IPS-15b (cell line): ENCODE measurements at regions not wholly inside any gene's neighbourhood (a gene's known extent, or its start where the extent isn't known, plus 50 kb on each side); places are given as distances from the start of the nearest gene placed in this dataset.
"Not testable (repeated sequence)": the region's sequence is repeated elsewhere in the genome, so short reads cannot be mapped to it uniquely, and the experiment has no call there.

Experiments
- H3K27me3 ChIP-seq: one replicate; pipeline ENCODE4 v1.6.1; 2013; ENCODE audit warnings: low read length; ENCODE audit not compliant: control insufficient read depth, insufficient read depth
- H3K36me3 ChIP-seq: one replicate; pipeline ENCODE4 v1.6.1; 2013; ENCODE audit warnings: low read length; ENCODE audit not compliant: control insufficient read depth, insufficient read depth
- H3K4me1 ChIP-seq: one replicate; pipeline ENCODE4 v1.6.1; 2013; ENCODE audit warnings: mild to moderate bottlenecking, low read length; ENCODE audit not compliant: control insufficient read depth, insufficient read depth
- H3K4me3 ChIP-seq: one replicate; pipeline ENCODE4 v1.5.1; 2013; ENCODE audit warnings: low read depth, low read length
- H3K9ac ChIP-seq: one replicate; pipeline ENCODE4 v1.6.1; 2013; ENCODE audit warnings: low read depth, mild to moderate bottlenecking, low read length
- H3K9me3 ChIP-seq: one replicate; pipeline ENCODE4 v1.6.1; 2013; ENCODE audit warnings: mild to moderate bottlenecking, low read length; ENCODE audit not compliant: control insufficient read depth, insufficient read depth

- H3K9me3 ChIP-seq: no peaks in the 10 kb centered on the region
- peaks cover 19% of the 10 kb centered on the region for H3K27me3 ChIP-seq
- H3K9ac ChIP-seq: peak overlapping the region; percentile 37
- peak overlapping the region; percentile 67 for H3K4me3 ChIP-seq
- H3K36me3 ChIP-seq: no peaks in the 10 kb centered on the region
- H3K4me1 ChIP-seq: peaks cover 6% of the 10 kb centered on the region
Measured at GRCh38 chr13:24931450-24932251, 164.3 kb upstream of the PABPC3 start.

DNA sequence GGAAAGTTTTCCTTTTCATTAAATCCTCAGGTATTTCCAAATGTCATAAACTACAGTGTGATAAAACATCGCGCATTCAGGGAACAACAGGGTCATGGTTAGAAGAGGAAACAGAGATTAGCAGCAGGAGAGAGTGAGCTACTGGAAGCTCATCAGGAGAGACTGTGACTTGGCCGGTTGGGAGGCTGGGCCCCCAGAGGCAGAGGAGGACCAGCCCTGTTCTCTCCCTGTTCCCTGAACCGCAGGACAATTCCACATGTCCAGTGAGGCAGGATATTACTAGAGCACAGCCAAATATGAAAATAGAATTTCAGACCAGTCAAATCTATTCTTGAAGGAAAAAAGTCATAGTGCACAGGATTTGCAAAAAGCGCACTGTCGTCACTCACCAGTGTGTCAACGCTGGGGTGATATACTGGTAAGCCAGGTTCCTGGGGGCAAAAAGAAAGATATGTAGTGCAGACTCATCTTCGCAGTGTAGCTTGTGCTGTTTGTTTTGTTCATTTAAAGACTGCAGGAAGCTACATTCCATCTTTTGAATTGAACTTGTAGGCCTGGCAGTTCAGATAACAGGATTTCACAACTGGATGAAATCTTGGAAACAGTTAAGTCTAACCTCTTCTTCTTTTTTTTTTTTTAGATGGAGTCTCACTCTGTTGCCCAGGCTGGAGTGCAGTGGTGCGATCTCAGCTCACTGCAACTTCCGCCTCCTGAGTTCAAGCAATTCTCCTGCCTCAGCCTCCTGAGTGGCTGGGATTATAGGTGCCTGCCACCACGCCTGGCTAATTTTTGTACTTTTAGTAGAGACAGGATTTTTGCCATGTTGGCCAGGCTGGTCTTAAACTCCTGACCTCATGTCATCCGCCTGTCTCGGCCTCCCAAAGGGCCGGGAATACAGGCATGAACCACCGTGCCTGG, 162.6 kb upstream of the PABPC3 start:
- H3K9me3 ChIP-seq, H3K9ac ChIP-seq, H3K4me3 ChIP-seq, H3K4me1 ChIP-seq, H3K36me3 ChIP-seq: not testable (repeated sequence)
- H3K27me3 ChIP-seq: peaks cover 19% of the 10 kb centered on the region

DNA sequence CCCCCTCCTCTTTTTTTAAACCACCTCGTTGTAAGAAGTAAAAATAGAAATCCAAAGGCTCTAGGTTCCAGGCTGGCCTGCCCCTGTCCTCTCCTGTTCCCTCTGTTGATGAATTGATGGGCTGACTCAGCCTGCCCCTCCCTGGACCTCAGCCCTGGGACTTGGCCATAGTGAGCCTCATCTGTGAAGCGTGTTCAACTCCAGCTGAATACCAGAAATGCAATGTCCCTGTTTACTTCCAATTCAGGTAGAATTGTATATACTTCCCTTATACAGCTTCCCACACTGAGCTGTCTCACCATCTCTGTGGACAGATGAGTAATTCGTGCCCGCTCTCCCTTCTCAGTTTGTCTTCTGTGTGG, 161.9 kb upstream of the PABPC3 start:
- not testable (repeated sequence) for H3K36me3 ChIP-seq, H3K4me1 ChIP-seq, H3K4me3 ChIP-seq, H3K9ac ChIP-seq, H3K9me3 ChIP-seq
- H3K27me3 ChIP-seq: peaks cover 19% of the 10 kb centered on the region

DNA sequence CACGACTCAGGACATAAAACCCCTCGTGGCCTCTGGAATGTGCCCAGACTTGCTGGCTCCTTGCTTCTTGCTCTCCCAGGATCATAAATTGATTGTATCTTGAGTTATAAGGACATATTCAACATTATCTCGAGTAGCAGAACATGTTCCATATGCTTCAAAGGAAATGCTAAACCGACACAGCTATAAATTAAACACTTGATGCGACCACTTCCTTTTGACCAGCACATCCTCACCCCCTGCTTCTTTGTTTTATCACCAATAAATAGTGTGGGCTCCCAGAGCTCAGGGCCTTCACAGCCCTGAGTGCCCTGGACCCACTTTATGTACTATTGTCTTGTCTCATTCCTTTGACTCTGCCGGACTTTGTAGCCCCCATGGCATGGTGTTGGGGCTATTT, 157.0 kb upstream of the PABPC3 start:
- Histone ChIP-seq H3K4me3 (no peak overlapping the region), H3K27me3 (no peaks in the 10 kb centered on the region), H3K36me3 (peaks cover 3% of the 10 kb centered on the region), H3K4me1 (no peaks in the 10 kb centered on the region), H3K9me3 (no peaks in the 10 kb centered on the region), H3K9ac (no peak overlapping the region)

DNA sequence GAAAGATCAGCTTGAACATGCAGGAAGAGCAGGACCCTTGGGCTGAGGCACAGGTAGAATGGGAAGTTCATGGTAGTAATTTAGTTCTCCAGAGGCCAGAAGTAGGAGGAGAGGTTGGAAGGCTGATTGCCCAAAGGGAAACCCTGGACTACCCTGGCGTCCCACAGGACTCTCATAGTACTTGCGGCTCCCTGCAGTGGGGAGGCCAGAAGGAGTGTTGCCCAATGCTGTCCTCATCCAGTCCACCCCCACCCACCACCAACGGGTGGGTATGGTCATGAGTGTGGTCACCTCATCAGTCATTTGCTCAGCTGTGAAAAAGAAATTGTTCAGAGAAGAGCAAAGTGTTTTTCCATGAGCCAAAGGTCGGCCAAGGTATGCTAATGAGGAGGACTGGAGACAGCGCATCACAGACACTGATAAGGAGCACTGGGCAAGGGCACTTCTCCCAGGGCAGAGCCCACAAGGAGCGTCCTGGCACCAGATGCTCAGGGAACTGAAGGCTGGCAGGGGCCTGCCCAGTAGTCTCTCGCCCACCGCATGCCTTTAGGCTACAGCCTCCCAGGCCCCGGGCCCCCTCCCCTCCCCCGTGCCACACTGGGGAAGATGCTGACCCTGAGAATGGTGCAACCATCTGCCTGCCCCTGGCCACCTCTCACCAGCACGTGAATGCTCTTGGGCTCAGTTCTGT, 154.8 kb upstream of the PABPC3 start:
- not testable (repeated sequence) for H3K27me3 ChIP-seq, H3K9ac ChIP-seq, H3K36me3 ChIP-seq, H3K4me3 ChIP-seq, H3K9me3 ChIP-seq, H3K4me1 ChIP-seq

GRCh38 chr13:24943136-24943535, 152.8 kb upstream of the PABPC3 start:
- no peak overlapping the region for H3K9ac ChIP-seq
- peaks cover 3% of the 10 kb centered on the region for H3K36me3 ChIP-seq
- H3K9me3 ChIP-seq: no peaks in the 10 kb centered on the region
- no peaks in the 10 kb centered on the region for H3K4me1 ChIP-seq
- H3K27me3 ChIP-seq: no peaks in the 10 kb centered on the region
- H3K4me3 ChIP-seq: no peak overlapping the region

DNA sequence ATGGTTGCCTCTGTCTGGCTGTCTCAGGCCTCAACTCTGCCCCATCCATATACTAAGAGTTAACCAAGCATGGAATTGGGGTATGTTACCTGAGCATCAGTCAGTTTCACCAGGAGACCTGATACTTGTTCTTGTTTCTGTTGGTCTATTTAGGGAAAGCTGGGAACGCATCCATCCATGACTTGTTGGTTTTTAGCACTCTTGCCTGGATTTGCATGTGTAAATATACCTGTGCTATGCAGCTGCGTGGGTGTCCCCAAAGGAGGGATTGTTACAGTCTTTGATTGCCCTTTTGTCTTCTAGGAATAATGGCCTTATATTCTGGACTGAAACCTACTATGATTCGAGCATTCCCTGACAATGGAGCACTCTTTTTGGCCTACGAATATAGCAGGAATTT, 151.9 kb upstream of the PABPC3 start:
- not testable (repeated sequence) for H3K9ac ChIP-seq, H3K9me3 ChIP-seq, H3K36me3 ChIP-seq, H3K4me1 ChIP-seq, H3K27me3 ChIP-seq, H3K4me3 ChIP-seq

DNA sequence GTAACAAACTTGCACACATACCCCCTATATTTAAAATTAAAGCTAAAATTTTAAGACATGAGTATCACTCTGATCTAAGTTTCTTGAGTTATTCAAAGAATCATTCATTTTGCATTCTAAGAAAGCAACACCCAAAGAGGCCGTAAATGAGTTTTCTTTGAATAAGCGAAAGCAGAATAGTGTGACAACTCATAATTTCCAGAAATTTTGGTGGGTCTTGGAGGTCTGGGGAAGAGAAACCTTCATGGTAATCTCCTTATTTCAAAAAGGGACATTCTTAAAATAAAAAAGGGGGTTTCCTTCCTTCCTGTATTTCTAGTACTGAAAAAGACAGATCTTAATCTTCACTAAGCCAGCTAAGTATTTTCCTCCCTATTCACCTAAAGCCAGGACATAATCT, 147.0 kb upstream of the PABPC3 start:
- H3K27me3 ChIP-seq, H3K9ac ChIP-seq, H3K36me3 ChIP-seq, H3K9me3 ChIP-seq, H3K4me3 ChIP-seq, H3K4me1 ChIP-seq: not testable (repeated sequence)

DNA sequence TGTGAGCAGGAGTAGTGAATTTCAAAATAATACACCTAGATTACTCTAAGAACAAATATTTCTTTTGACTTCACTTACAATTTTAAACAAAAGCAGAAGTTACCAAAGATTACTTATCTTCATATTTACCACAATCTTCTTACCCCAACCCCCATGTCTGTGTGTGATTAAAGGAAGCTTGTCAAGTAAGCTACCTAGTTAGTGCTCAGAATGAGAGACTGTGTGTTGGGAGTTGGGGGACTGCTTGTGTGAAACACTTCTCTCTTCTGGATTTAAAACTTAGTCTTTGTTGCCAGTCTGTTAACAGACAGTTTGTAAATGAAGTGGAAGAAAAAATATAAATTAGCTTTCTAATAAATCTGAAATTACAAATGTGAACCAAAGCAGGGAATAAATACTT, 145.3 kb upstream of the PABPC3 start:
- not testable (repeated sequence) for H3K36me3 ChIP-seq, H3K4me3 ChIP-seq, H3K9me3 ChIP-seq, H3K4me1 ChIP-seq, H3K27me3 ChIP-seq, H3K9ac ChIP-seq

- not testable (repeated sequence) for H3K9me3 ChIP-seq, H3K4me1 ChIP-seq, H3K27me3 ChIP-seq, H3K36me3 ChIP-seq
- H3K4me3 ChIP-seq: peak overlapping the region; percentile 65
- H3K9ac ChIP-seq: peak overlapping the region; percentile 73
Measured at GRCh38 chr13:24967970-24968369, 128.0 kb upstream of the PABPC3 start.

DNA sequence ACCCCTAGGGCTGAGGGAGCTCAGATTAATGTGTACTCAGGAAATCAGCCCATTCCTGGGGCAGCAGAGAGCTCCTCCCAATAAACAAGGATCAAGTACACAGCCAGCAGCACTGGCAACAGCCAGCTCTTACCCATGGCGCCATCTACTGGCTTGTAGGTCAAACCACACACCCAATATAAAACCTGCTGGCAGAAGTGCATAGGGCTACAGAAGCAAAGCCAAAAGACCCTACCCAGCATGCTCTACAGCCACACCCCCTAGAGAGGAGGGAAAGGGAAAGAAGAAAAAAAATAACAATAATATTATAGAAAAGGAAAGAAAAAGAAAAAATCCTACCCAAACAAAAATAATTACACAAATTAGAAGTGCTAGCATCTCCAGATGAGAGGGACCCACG, 127.5 kb upstream of the PABPC3 start:
- not testable (repeated sequence) for H3K27me3 ChIP-seq, H3K36me3 ChIP-seq, H3K4me1 ChIP-seq, H3K9me3 ChIP-seq
- H3K4me3 ChIP-seq: peak overlapping the region; percentile 65
- peak overlapping the region; percentile 73 for H3K9ac ChIP-seq

- H3K36me3 ChIP-seq, H3K9ac ChIP-seq, H3K4me3 ChIP-seq, H3K27me3 ChIP-seq, H3K4me1 ChIP-seq, H3K9me3 ChIP-seq: not testable (repeated sequence)
Measured at GRCh38 chr13:24973102-24973501, 122.8 kb upstream of the PABPC3 start.
